CD14-positive monocyte (primary cell): ENCODE measurements at regions not wholly inside any gene's neighbourhood (a gene's known extent, or its start where the extent isn't known, plus 50 kb on each side); places are given as distances from the start of the nearest gene placed in this dataset.

ENCODE experiments used
- DNase-seq, 3 donors: peaks; one replicate each; pipeline ENCODE4 v3.0.0-alpha.2; 2011 to 2022
- H2AFZ ChIP-seq: 2 replicates; pipeline ENCODE4 v1.6.0; 2012; ENCODE audit warnings: mild to moderate bottlenecking, low read depth, low read length, inconsistent platforms; ENCODE audit not compliant: insufficient read depth, poor library complexity, severe bottlenecking
- H3K27ac ChIP-seq, 2 donors: 1 replicate in 1 of 2; 2 replicates in 1 of 2; pipeline ENCODE4 v1.5.1; 2012 to 2013; ENCODE audit warnings: low read length in 2 of 2, control low read depth in 1 of 2, inconsistent platforms in 1 of 2, low read depth in 1 of 2, mild to moderate bottlenecking in 1 of 2
- H3K27me3 ChIP-seq, 2 donors: one replicate each; pipeline versions ENCODE4 v1.6.0 to v1.6.1; 2011 to 2013; ENCODE audit warnings: low read length in 2 of 2; ENCODE audit not compliant: control insufficient read depth in 2 of 2, insufficient read depth in 2 of 2
- H3K36me3 ChIP-seq, 2 donors: replicated peaks in 1 of 2; 1 replicate in 1 of 2; 2 replicates in 1 of 2; pipeline versions ENCODE4 v1.5.1 to v1.6.1; 2012 to 2013; ENCODE audit warnings: low read length in 2 of 2, control low read depth in 1 of 2, inconsistent platforms in 1 of 2, mild to moderate bottlenecking in 1 of 2; ENCODE audit not compliant: insufficient read depth in 2 of 2, control insufficient read depth in 1 of 2
- H3K4me1 ChIP-seq, 2 donors: 1 replicate in 1 of 2; 2 replicates in 1 of 2; pipeline versions ENCODE4 v1.5.1 to v1.6.1; 2012 to 2013; ENCODE audit warnings: low read length in 2 of 2, control low read depth in 1 of 2, inconsistent platforms in 1 of 2, mild to moderate bottlenecking in 1 of 2, moderate library complexity in 1 of 2; ENCODE audit not compliant: insufficient read depth in 2 of 2, control insufficient read depth in 1 of 2
- H3K4me2 ChIP-seq: replicated peaks from 2 replicates; pipeline ENCODE3; 2012; ENCODE audit warnings: low read length, moderate library complexity, mild to moderate bottlenecking; ENCODE audit not compliant: poor library complexity, severe bottlenecking; ENCODE audit errors: extremely low read depth
- H3K4me3 ChIP-seq, 3 experiments: fragments of 200-600 bp in 1 of 3; sonication (generic) in 1 of 3; replicated peaks in 1 of 3; 1 replicate in 2 of 3; 2 replicates in 1 of 3; pipeline ENCODE4 v1.5.1; 2011 to 2013; ENCODE audit warnings: low read length in 3 of 3, mild to moderate bottlenecking in 3 of 3, control low read depth in 2 of 3, low read depth in 2 of 3, inconsistent platforms in 1 of 3, moderate library complexity in 1 of 3
- H3K79me2 ChIP-seq: 2 replicates; pipeline ENCODE4 v1.6.0; 2012; ENCODE audit warnings: mild to moderate bottlenecking, control low read depth, inconsistent platforms, low read length, moderate library complexity; ENCODE audit not compliant: insufficient read depth
- H3K9ac ChIP-seq: 2 replicates; pipeline ENCODE4 v1.6.0; 2017; ENCODE audit warnings: low read length, mild to moderate bottlenecking; ENCODE audit not compliant: insufficient read depth, poor library complexity, severe bottlenecking
- H3K9me3 ChIP-seq, 2 donors: replicated peaks in 1 of 2; 1 replicate in 1 of 2; 2 replicates in 1 of 2; pipeline versions ENCODE4 v1.5.1 to v1.6.1; 2012 to 2013; ENCODE audit warnings: low read length in 2 of 2, control low read depth in 1 of 2; ENCODE audit not compliant: control insufficient read depth in 1 of 2, insufficient read depth in 1 of 2
- H4K20me1 ChIP-seq: 2 replicates; pipeline ENCODE4 v1.6.0; 2012; ENCODE audit warnings: mild to moderate bottlenecking, low read length, control low read depth, moderate library complexity; ENCODE audit not compliant: insufficient read depth
- H3K27ac Mint-ChIP-seq, 7 donors: one replicate each; pipeline ENCODE4 v1.8.0; 2020; ENCODE audit warnings: mild to moderate bottlenecking in 7 of 7, mixed read lengths in 7 of 7, moderate library complexity in 6 of 7, inconsistent platforms in 2 of 7
- H3K27me3 Mint-ChIP-seq, 3 donors: one replicate each; pipeline ENCODE4 v1.8.0; 2021 to 2022; ENCODE audit warnings: low read depth in 3 of 3, mild to moderate bottlenecking in 3 of 3, mixed read lengths in 3 of 3, moderate library complexity in 3 of 3, inconsistent platforms in 1 of 3
- H3K36me3 Mint-ChIP-seq, 2 donors: one replicate each; pipeline ENCODE4 v1.8.0; 2020; ENCODE audit warnings: mixed read lengths in 2 of 2, inconsistent platforms in 1 of 2, mild to moderate bottlenecking in 1 of 2
- H3K4me1 Mint-ChIP-seq: one replicate; pipeline ENCODE4 v1.8.0; 2020; ENCODE audit warnings: mild to moderate bottlenecking, mixed read lengths
- H3K4me3 Mint-ChIP-seq, 2 donors: one replicate each; pipeline ENCODE4 v1.8.0; 2020; ENCODE audit warnings: mild to moderate bottlenecking in 2 of 2, mixed read lengths in 2 of 2, moderate library complexity in 1 of 2
- H3K9me3 Mint-ChIP-seq, 7 donors: one replicate each; pipeline ENCODE4 v1.8.0; 2020 to 2022; ENCODE audit warnings: mixed read lengths in 7 of 7, mild to moderate bottlenecking in 6 of 7, moderate library complexity in 6 of 7, inconsistent platforms in 2 of 7
- WGBS: methylation state at CpG from one replicate; pipeline ENCODE4 v1.1.5; 2013; ENCODE audit warnings: missing lambda C conversion rate; ENCODE audit not compliant: insufficient coverage; 5-methylcytosine and 5-hydroxymethylcytosine counted together
- intact Hi-C, 2 donors: fragments of 100-400 bp; cut with micrococcal nuclease; formaldehyde crosslinking; loops; one replicate each; pipeline versions ENCODE4 v1.15.0 to v1.15.1; 2023
- TF ChIP-seq, protein P1 (sequence below): fragments of 200-600 bp; IDR thresholded peaks from one replicate; pipeline ENCODE4 v1.8.0; 2022; ENCODE audit warnings: antibody characterized with exemption, mild to moderate bottlenecking

DNA sequence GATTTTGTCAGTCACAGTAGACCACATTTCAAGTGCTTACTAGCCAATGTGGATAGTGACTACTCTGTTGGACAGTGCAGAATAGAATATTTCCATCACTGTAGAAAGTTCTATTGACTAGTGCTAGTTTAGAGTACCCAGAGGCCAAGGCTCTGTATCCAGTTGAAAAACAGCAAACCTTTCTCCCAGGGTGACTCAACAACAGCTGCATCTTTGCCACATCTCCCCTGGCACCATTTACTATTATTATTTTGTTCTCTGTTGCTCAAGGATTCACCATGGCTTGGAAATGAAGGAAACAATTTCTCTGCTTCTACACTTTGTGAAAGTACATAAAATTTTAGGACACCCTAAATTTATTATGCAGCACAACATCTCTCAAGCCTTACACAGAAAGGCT is 85.3 kb upstream of the WDR26 start:
- Histone ChIP-seq H4K20me1 (no peaks in the 10 kb centered on the region), H3K4me3 (no peak overlapping the region), H3K9me3 (no peaks in the 10 kb centered on the region), H3K79me2 (no peaks in the 10 kb centered on the region), H2AFZ (no peak overlapping the region), H3K4me1 (no peaks in the 10 kb centered on the region), H3K9ac (no peak overlapping the region), H3K4me2 (no peak overlapping the region), H3K27me3 (no peaks in the 10 kb centered on the region), H3K36me3 (no peaks in the 10 kb centered on the region), H3K27ac (no peak overlapping the region)
- Mint-ChIP-seq H3K4me3 (no peak overlapping the region), H3K9me3 (no peaks in the 10 kb centered on the region), H3K36me3 (no peaks in the 10 kb centered on the region), H3K4me1 (peaks cover 2% of the 10 kb centered on the region), H3K27me3 (peaks cover 0 to 3% (median 2%) of the 10 kb centered on the region in 3 donors), H3K27ac (no peak overlapping the region)
- no peak for DNase-seq
- intact Hi-C loops, result loop anchor here (5.0 to 10.0 kb wide), 5 partner anchors 122 to 402 kb away; no protein-coding TSS in a partner anchor
- TF ChIP-seq, protein P1, sequence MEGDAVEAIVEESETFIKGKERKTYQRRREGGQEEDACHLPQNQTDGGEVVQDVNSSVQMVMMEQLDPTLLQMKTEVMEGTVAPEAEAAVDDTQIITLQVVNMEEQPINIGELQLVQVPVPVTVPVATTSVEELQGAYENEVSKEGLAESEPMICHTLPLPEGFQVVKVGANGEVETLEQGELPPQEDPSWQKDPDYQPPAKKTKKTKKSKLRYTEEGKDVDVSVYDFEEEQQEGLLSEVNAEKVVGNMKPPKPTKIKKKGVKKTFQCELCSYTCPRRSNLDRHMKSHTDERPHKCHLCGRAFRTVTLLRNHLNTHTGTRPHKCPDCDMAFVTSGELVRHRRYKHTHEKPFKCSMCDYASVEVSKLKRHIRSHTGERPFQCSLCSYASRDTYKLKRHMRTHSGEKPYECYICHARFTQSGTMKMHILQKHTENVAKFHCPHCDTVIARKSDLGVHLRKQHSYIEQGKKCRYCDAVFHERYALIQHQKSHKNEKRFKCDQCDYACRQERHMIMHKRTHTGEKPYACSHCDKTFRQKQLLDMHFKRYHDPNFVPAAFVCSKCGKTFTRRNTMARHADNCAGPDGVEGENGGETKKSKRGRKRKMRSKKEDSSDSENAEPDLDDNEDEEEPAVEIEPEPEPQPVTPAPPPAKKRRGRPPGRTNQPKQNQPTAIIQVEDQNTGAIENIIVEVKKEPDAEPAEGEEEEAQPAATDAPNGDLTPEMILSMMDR, result no peak

DNA sequence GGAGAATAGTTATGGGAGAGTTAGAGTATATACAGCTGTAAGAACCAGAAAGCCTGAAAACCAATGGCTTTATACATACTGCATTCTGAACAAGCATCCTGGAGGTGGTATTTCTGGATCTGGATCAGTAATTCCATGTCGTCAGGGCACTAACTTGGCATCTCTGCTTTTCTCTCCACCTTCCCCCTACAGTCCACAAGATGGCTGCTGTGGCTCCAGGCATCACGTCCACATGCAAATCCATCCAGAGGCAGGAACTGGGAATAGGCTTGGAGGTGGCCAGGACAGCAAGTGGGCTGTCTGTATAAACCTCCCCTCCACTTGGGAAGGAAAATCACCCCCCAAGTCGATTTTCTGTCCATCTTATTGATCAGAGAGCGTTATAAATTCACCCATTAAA is 86.2 kb upstream of the WDR26 start:
- DNase-seq, result no peak
- no peaks in the 10 kb centered on the region for H3K36me3 ChIP-seq
- H3K9me3 ChIP-seq, result no peaks in the 10 kb centered on the region
- H3K4me1 ChIP-seq, result no peaks in the 10 kb centered on the region
- H3K79me2 ChIP-seq, result no peaks in the 10 kb centered on the region
- no CpG with 5 or more reads among the region's 4 CpGs for WGBS
- no peaks in the 10 kb centered on the region for H4K20me1 ChIP-seq
- intact Hi-C loops, result loop anchor here in 1 of 2 donors (5.0 kb wide), 1 partner anchor 121 kb away; no protein-coding TSS in a partner anchor
- Mint-ChIP-seq H3K4me3 (no peak overlapping the region), H3K27me3 (peaks cover 0 to 3% (median 2%) of the 10 kb centered on the region in 3 donors), H3K36me3 (no peaks in the 10 kb centered on the region), H3K4me1 (peaks cover 2% of the 10 kb centered on the region), H3K9me3 (no peaks in the 10 kb centered on the region), H3K27ac (no peak overlapping the region)
- TF ChIP-seq, protein P1, result no peak
- H3K4me3 ChIP-seq, result no peak overlapping the region
- H3K4me2 ChIP-seq, result no peak overlapping the region
- H3K27me3 ChIP-seq, result no peaks in the 10 kb centered on the region
- H3K9ac ChIP-seq, result no peak overlapping the region
- H3K27ac ChIP-seq, result no peak overlapping the region
- H2AFZ ChIP-seq, result no peak overlapping the region
